PC-9 (cell line): ENCODE measurements at regions not wholly inside any gene's neighbourhood (a gene's known extent, or its start where the extent isn't known, plus 50 kb on each side); places are given as distances from the start of the nearest gene placed in this dataset.
"Not testable (repeated sequence)": the region's sequence is repeated elsewhere in the genome, so short reads cannot be mapped to it uniquely, and the experiment has no call there.

Experiments used
- BruUV-seq: library from RNA; stranded (reverse); fragments of 400-500 nt; replicated peaks from 2 replicates; lab custom pipeline; 2021; lab: Mats Ljungman, UMichigan
- CTCF ChIA-PET: fragments of 300-600 bp; sonication (Branson Sonifier 250); formaldehyde crosslinking; loops from one replicate; lab custom pipeline; 2022; ENCODE audit warnings: antibody characterized with exemption; lab: Charles Lee
- POLR2A ChIA-PET: fragments of 300-600 bp; sonication (Branson Sonifier 250); formaldehyde crosslinking; loops from one replicate; lab custom pipeline; 2022; ENCODE audit warnings: antibody characterized with exemption; ENCODE audit not compliant: unreplicated experiment; lab: Charles Lee
- DNase-seq, 2 experiments: peaks; one replicate each; pipeline versions ENCODE4 v3.0.0 to v3.0.0-alpha.2; 2015 to 2022; ENCODE audit warnings: mixed read lengths in 1 of 2
- H2AFZ ChIP-seq: fragments of 200-600 bp; sonication (generic); 2 replicates; pipeline ENCODE4 v1.8.1; 2017; ENCODE audit warnings: antibody characterized with exemption
- H3F3A ChIP-seq: fragments of 200-600 bp; sonication (generic); 2 replicates; pipeline ENCODE4 v1.8.1; 2017; ENCODE audit warnings: antibody characterized with exemption, mild to moderate bottlenecking, low read depth; ENCODE audit not compliant: insufficient read depth
- H3K27ac ChIP-seq: fragments of 200-600 bp; sonication (generic); 2 replicates; pipeline ENCODE4 v1.6.1; 2016; ENCODE audit warnings: mixed run types
- H3K27me3 ChIP-seq: fragments of 200-600 bp; sonication (generic); 2 replicates; pipeline ENCODE4 v1.6.1; 2016; ENCODE audit warnings: low read depth, mixed run types; ENCODE audit not compliant: insufficient read depth
- H3K36me3 ChIP-seq: fragments of 200-600 bp; sonication (generic); 2 replicates; pipeline ENCODE4 v1.6.1; 2016; ENCODE audit warnings: low read depth, mixed run types
- H3K4me1 ChIP-seq: fragments of 200-600 bp; sonication (generic); replicated peaks from 2 replicates; pipeline ENCODE4 v1.6.1; 2016; ENCODE audit warnings: mixed run types; ENCODE audit not compliant: insufficient read depth
- H3K4me2 ChIP-seq: fragments of 200-600 bp; sonication (generic); 2 replicates; pipeline ENCODE4 v1.6.1; 2017; ENCODE audit warnings: mixed run types
- H3K4me3 ChIP-seq: fragments of 200-600 bp; sonication (generic); 2 replicates; pipeline ENCODE4 v1.6.1; 2016; ENCODE audit warnings: mixed run types
- H3K79me2 ChIP-seq: fragments of 200-600 bp; sonication (generic); 2 replicates; pipeline ENCODE4 v1.6.1; 2017; ENCODE audit warnings: low read depth, mixed run types
- H3K9me2 ChIP-seq: fragments of 200-600 bp; sonication (generic); 2 replicates; pipeline ENCODE4 v1.8.1; 2017; ENCODE audit warnings: mild to moderate bottlenecking; ENCODE audit not compliant: insufficient read depth
- H3K9me3 ChIP-seq: fragments of 200-600 bp; sonication (generic); 2 replicates; pipeline ENCODE4 v1.8.1; 2016; ENCODE audit warnings: low read depth; ENCODE audit not compliant: insufficient read depth
- H4K20me1 ChIP-seq: fragments of 200-600 bp; sonication (generic); 2 replicates; pipeline ENCODE4 v1.8.1; 2017; ENCODE audit not compliant: insufficient read depth
- EZH2 ChIP-seq: fragments of 200-600 bp; sonication (generic); IDR thresholded peaks from 2 replicates; pipeline ENCODE4 v1.8.0; 2017; ENCODE audit warnings: antibody characterized with exemption, low read depth
- intact Hi-C: fragments of 100-400 bp; cut with micrococcal nuclease; formaldehyde crosslinking; loops from one replicate; pipeline ENCODE4 v1.10.0; 2022; ENCODE audit not compliant: unreplicated experiment
- TF ChIP-seq, protein P1 (sequence below): fragments of 200-600 bp; sonication (generic); conservative IDR thresholded peaks from 2 replicates; pipeline ENCODE4 v1.6.1; 2017; ENCODE audit warnings: mixed run types, antibody characterized with exemption, mild to moderate bottlenecking, moderate library complexity

DNA sequence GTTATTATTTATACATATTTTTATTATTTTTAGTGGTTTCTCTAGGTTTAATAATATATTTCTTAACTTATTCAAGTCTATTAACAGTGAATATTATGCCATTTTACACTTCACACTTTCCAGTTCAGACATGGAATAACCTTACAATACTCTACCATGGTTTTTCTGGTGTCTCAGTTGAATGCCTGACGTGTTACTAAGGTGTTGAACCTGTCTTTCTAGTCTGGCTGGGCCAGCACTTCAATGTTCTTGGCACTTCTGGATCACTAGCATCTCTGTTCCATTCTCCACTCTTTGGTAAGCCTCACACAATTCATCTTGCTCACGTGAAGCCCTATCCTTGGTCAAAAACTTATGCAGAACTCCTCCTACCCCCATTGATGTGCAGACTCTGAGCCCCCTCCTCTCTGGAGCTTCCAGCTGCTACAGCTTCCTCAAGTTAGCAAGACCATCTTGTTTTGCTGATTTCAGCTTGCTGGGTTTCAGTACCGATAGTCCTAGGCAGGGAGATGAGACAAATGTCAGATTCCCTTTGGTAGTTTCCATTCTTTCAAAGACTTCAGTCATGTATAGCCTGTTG lies 243.1 kb downstream of the FBXO4 start:
- ChIA-PET CTCF (no interaction called here), POLR2A (no interaction called here)
- H3K4me3 ChIP-seq = no peak overlapping the region
- no peaks in the 10 kb centered on the region for H4K20me1 ChIP-seq
- no peaks in the 10 kb centered on the region for H3K9me3 ChIP-seq
- TF ChIP-seq EZH2 = no peak
- H3F3A ChIP-seq = no peaks in the 10 kb centered on the region
- H3K4me1 ChIP-seq = no peaks in the 10 kb centered on the region
- no peaks in the 10 kb centered on the region for H3K36me3 ChIP-seq
- no peaks in the 10 kb centered on the region for H3K27me3 ChIP-seq
- H3K9me2 ChIP-seq = no peaks in the 10 kb centered on the region
- H3K27ac ChIP-seq = no peak overlapping the region
- no peak overlapping the region for H2AFZ ChIP-seq
- intact Hi-C loops = no loop called here
- no peak overlapping the region for H3K4me2 ChIP-seq
- H3K79me2 ChIP-seq = no peaks in the 10 kb centered on the region
- DNase-seq = no peak
- BruUV-seq = no TSS peak

DNA sequence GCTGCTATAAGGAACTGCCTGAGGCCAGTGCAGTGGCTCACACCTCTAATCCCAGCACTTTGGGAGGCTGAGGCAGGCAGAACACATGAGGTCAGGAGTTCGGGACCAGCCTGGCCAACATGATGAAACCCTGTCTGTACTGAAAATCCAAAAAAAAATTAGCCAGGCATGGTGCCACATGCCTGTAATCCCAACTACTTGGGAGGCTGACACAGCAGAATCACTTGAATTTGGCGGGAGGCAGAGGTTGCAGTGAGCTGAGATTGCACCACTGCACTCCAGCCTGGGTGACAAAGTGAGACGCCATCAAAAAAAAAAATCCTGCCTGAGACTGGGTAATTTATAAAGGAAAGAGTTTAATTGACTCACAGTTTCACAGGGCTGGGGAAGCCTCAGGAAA lies 247.1 kb upstream of the GHR start:
- CTCF ChIA-PET, H3K4me1 ChIP-seq, H3K27ac ChIP-seq, H4K20me1 ChIP-seq, DNase-seq, H3K36me3 ChIP-seq, H3K79me2 ChIP-seq, BruUV-seq, H3F3A ChIP-seq, POLR2A ChIA-PET, H3K4me3 ChIP-seq, intact Hi-C loops, H3K9me2 ChIP-seq, H3K9me3 ChIP-seq, H3K4me2 ChIP-seq, H2AFZ ChIP-seq, H3K27me3 ChIP-seq: not testable (repeated sequence)

DNA sequence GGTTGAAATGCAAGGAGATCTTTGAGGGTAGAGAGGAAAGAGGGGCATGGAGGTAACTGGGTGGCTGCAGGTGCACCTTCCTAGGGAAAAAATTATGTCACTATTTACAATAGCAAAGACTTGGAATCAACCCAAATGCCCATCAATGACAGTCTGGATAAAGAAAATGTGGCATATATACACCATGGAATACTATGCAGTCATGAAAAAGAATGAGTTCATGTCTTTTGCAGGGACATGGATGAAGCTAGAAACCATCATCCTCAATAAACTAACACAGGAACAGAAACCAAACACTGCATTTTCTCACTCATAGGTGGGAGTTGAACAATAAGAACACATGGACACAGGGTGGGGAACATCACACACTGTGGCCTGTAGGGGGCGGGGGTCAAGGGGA lies 243.4 kb upstream of the GHR start:
- CTCF ChIA-PET, H3K4me1 ChIP-seq, H3K36me3 ChIP-seq, H3K4me2 ChIP-seq, H3K9me3 ChIP-seq, H4K20me1 ChIP-seq, DNase-seq, intact Hi-C loops, H3F3A ChIP-seq, H3K27ac ChIP-seq, H3K9me2 ChIP-seq, H3K4me3 ChIP-seq, POLR2A ChIA-PET, H3K79me2 ChIP-seq, H2AFZ ChIP-seq, BruUV-seq, H3K27me3 ChIP-seq: not testable (repeated sequence)

DNA sequence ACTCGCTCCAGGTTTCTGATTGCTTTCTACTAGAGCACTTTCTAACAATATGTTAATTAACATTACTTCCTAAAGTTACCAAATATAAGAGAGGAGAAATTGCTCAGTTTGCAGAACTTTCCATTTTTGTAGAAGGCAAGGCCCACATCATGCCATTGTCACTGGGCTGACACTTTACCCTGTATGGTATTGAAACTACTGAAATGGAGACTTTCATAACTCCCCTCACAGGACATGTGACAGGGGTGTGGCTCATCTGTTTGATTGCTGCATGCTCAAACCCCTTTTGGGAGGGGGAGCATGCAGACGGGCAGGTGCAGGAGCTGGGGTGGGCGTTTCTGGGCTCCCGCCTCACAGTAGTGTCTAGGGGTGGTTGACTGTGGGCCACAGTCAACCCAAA lies 206.3 kb upstream of the GHR start:
- Histone ChIP-seq H3K27ac (no peak overlapping the region), H3K4me2 (no peak overlapping the region), H3K27me3 (no peaks in the 10 kb centered on the region), H3K9me2 (no peaks in the 10 kb centered on the region), H3K9me3 (no peaks in the 10 kb centered on the region), H3K79me2 (no peaks in the 10 kb centered on the region), H4K20me1 (no peaks in the 10 kb centered on the region), H3K4me3 (no peak overlapping the region), H3F3A (no peaks in the 10 kb centered on the region), H2AFZ (no peak overlapping the region), H3K36me3 (no peaks in the 10 kb centered on the region), H3K4me1 (no peaks in the 10 kb centered on the region)
- intact Hi-C loops = no loop called here
- no peak for DNase-seq
- no TSS peak for BruUV-seq
- TF ChIP-seq EZH2 = no peak
- TF ChIP-seq, protein P1, sequence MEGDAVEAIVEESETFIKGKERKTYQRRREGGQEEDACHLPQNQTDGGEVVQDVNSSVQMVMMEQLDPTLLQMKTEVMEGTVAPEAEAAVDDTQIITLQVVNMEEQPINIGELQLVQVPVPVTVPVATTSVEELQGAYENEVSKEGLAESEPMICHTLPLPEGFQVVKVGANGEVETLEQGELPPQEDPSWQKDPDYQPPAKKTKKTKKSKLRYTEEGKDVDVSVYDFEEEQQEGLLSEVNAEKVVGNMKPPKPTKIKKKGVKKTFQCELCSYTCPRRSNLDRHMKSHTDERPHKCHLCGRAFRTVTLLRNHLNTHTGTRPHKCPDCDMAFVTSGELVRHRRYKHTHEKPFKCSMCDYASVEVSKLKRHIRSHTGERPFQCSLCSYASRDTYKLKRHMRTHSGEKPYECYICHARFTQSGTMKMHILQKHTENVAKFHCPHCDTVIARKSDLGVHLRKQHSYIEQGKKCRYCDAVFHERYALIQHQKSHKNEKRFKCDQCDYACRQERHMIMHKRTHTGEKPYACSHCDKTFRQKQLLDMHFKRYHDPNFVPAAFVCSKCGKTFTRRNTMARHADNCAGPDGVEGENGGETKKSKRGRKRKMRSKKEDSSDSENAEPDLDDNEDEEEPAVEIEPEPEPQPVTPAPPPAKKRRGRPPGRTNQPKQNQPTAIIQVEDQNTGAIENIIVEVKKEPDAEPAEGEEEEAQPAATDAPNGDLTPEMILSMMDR = no peak
- POLR2A ChIA-PET = no interaction called here
- CTCF ChIA-PET = no interaction called here
